GM11168 (cell line): ENCODE measurements at regions not wholly inside any gene's neighbourhood (a gene's known extent, or its start where the extent isn't known, plus 50 kb on each side); places are given as distances from the start of the nearest gene placed in this dataset.

Experiments
- in situ Hi-C: fragments of 300-500 bp; cut with MboI; formaldehyde crosslinking; loops from one replicate; pipeline ENCODE4 v1.12.0; 2022; ENCODE audit warnings: low sequenced_read_pairs; ENCODE audit not compliant: unreplicated experiment

GRCh38 chr5:124071039-124071438 lies 559.1 kb downstream of the CSNK1G3 start:
- in situ Hi-C loops: no loop called here

- in situ Hi-C loops: no loop called here
Measured at GRCh38 chr5:124065508-124065907, 553.5 kb downstream of the CSNK1G3 start.

- in situ Hi-C loops: no loop called here
Measured at GRCh38 chr5:124064956-124065355, 553.0 kb downstream of the CSNK1G3 start.

GRCh38 chr5:124061663-124062062 lies 549.7 kb downstream of the CSNK1G3 start:
- in situ Hi-C loops: no loop called here

- in situ Hi-C loops: no loop called here
Measured at GRCh38 chr5:124061068-124061430, 549.1 kb downstream of the CSNK1G3 start.

- in situ Hi-C loops: no loop called here
Measured at GRCh38 chr5:124060413-124061067, 548.6 kb downstream of the CSNK1G3 start.

GRCh38 chr5:124060011-124060410 lies 548.0 kb downstream of the CSNK1G3 start:
- in situ Hi-C loops: no loop called here

- in situ Hi-C loops: no loop called here
Measured at GRCh38 chr5:124059200-124059599, 547.2 kb downstream of the CSNK1G3 start.

- in situ Hi-C loops: no loop called here
Measured at GRCh38 chr5:124057724-124058231, 545.8 kb downstream of the CSNK1G3 start.

GRCh38 chr5:124056991-124057723 lies 545.2 kb downstream of the CSNK1G3 start:
- in situ Hi-C loops: no loop called here

- in situ Hi-C loops: no loop called here
Measured at GRCh38 chr5:124056326-124056990, 544.5 kb downstream of the CSNK1G3 start.

GRCh38 chr5:124055751-124056150 lies 543.8 kb downstream of the CSNK1G3 start:
- in situ Hi-C loops: no loop called here

GRCh38 chr5:124054564-124054963 lies 542.6 kb downstream of the CSNK1G3 start:
- in situ Hi-C loops: no loop called here

- in situ Hi-C loops: no loop called here
Measured at GRCh38 chr5:124053340-124053739, 541.4 kb downstream of the CSNK1G3 start.

- in situ Hi-C loops: no loop called here
Measured at GRCh38 chr5:124052201-124052600, 540.2 kb downstream of the CSNK1G3 start.

GRCh38 chr5:124050120-124050770 lies 538.3 kb downstream of the CSNK1G3 start:
- in situ Hi-C loops: no loop called here

- in situ Hi-C loops: no loop called here
Measured at GRCh38 chr5:124045412-124045811, 533.4 kb downstream of the CSNK1G3 start.

GRCh38 chr5:124044613-124045012 lies 532.6 kb downstream of the CSNK1G3 start:
- in situ Hi-C loops: no loop called here

- in situ Hi-C loops: no loop called here
Measured at GRCh38 chr5:124043456-124043855, 531.5 kb downstream of the CSNK1G3 start.

GRCh38 chr5:124040799-124041198 lies 528.8 kb downstream of the CSNK1G3 start:
- in situ Hi-C loops: no loop called here

GRCh38 chr5:124039410-124039809 lies 527.4 kb downstream of the CSNK1G3 start:
- in situ Hi-C loops: no loop called here
